Psoas muscle (tissue), 7 donors: ENCODE measurements at regions not wholly inside any gene's neighbourhood (a gene's known extent, or its start where the extent isn't known, plus 50 kb on each side); places are given as distances from the start of the nearest gene placed in this dataset.

Source experiments
- ATAC-seq, 4 donors: fragments of 200-7000 bp; cut with Tn5 transposase; one replicate each; pipeline ENCODE4 v1.9.1; 2020; ENCODE audit warnings: moderate library complexity in 3 of 4, mild to moderate bottlenecking in 2 of 4
- DNase-seq, 2 donors: peaks; one replicate each; pipeline ENCODE4 v3.0.0-alpha.2; 2020
- H3K27ac ChIP-seq: fragments of 200-600 bp; one replicate; pipeline ENCODE4 v1.8.0; 2022
- H3K27me3 ChIP-seq, 3 donors: fragments of 200-600 bp in 1 of 3; one replicate each; pipeline versions ENCODE4 v1.6.1 to v1.8.0; 2013 to 2022; ENCODE audit warnings: low read length in 2 of 3, mild to moderate bottlenecking in 2 of 3, moderate library complexity in 1 of 3; ENCODE audit not compliant: insufficient read depth in 3 of 3
- H3K36me3 ChIP-seq, 2 donors: fragments of 200-600 bp in 1 of 2; one replicate each; pipeline versions ENCODE4 v1.6.1 to v1.8.0; 2013 to 2022; ENCODE audit warnings: low read depth in 1 of 2, mild to moderate bottlenecking in 1 of 2, moderate library complexity in 1 of 2; ENCODE audit not compliant: insufficient read depth in 1 of 2
- H3K4me1 ChIP-seq: fragments of 200-600 bp; one replicate; pipeline ENCODE4 v1.8.0; 2022
- H3K4me3 ChIP-seq: fragments of 200-600 bp; one replicate; pipeline ENCODE4 v1.8.0; 2022; ENCODE audit warnings: mild to moderate bottlenecking
- H3K9me3 ChIP-seq: fragments of 200-600 bp; one replicate; pipeline ENCODE4 v1.8.0; 2022
- CTCF ChIP-seq: fragments of 200-600 bp; IDR thresholded peaks from one replicate; pipeline ENCODE4 v1.8.0; 2022; ENCODE audit warnings: antibody characterized with exemption
- whole genome bisulfite sequencing, 3 donors: extraction: QIAGEN DNeasy Blood & Tissue Kit; methylation state at CpG; one replicate each; pipeline versions ENCODE4 v1.1.6 to v1.1.7; 2013; 5-methylcytosine and 5-hydroxymethylcytosine counted together
- intact Hi-C, 2 donors: fragments of 100-400 bp; cut with DNase I; formaldehyde crosslinking; loops; one replicate each; pipeline versions ENCODE4 v1.11.0 to v1.14.2; 2022
- donor health status: healthy with polysubstance abuse.
- donor health status: DM: no; HTN: no; CAD: no; lungs with moderate emphysema.
- donor health status: Bipolar disorder and iron deficiency.
- donor health status: healthy.
- donor health status: DM: yes; HTN: yes; CAD: no.
- donor health status: DM: no; HTN: no; CAD: no.
- donor health status: DM: yes; HTN: yes; CAD: no.

DNA sequence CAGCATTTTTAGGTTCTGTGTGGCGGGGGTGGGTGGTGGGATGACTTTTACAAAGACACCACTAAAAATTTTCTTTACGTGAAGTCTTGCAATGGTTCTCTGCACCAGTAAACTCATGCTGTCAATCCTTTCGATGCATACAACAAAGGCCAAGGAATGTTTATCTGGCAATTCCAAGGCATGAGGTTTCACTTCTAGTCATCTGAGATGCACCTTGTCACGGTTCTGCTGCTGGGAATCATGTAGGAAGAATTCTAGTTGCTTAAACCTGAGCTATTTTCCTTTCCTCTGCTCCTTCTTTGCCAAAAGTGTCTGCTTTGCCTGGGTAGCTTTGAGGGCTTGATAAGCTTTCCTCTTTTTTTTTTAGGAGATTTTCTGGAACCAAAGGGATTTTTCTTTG, 1204.5 kb upstream of the SEMA6A start:
- no peaks in the 10 kb centered on the region for H3K4me1 ChIP-seq
- WGBS, 3 donors = 67 to 81% (median 71%) methylated on average over 4 of the region's 4 CpGs
- ATAC-seq = no peak

GRCh38 chr5:117776977-117777376, 1202.4 kb upstream of the SEMA6A start:
- ATAC-seq = no peak
- no peak overlapping the region for H3K27ac ChIP-seq
- intact Hi-C loops = no loop called here
- DNase-seq = no peak
- H3K36me3 ChIP-seq = no peaks in the 10 kb centered on the region
- no peaks in the 10 kb centered on the region for H3K9me3 ChIP-seq
- H3K4me1 ChIP-seq = no peaks in the 10 kb centered on the region
- H3K27me3 ChIP-seq = no peaks in the 10 kb centered on the region
- TF ChIP-seq CTCF = no peak
- WGBS, 3 donors = 90 to 93% (median 91%) methylated on average over 3 of the region's 3 CpGs
- no peak overlapping the region for H3K4me3 ChIP-seq

More for the DNA sequence above, 1204.5 kb upstream of the SEMA6A start:
- DNase-seq = no peak
- no peak overlapping the region for H3K4me3 ChIP-seq
- TF ChIP-seq CTCF = no peak
- H3K9me3 ChIP-seq = no peaks in the 10 kb centered on the region
- intact Hi-C loops = no loop called here
- no peaks in the 10 kb centered on the region for H3K36me3 ChIP-seq
- no peak overlapping the region for H3K27ac ChIP-seq
- no peaks in the 10 kb centered on the region for H3K27me3 ChIP-seq

DNA sequence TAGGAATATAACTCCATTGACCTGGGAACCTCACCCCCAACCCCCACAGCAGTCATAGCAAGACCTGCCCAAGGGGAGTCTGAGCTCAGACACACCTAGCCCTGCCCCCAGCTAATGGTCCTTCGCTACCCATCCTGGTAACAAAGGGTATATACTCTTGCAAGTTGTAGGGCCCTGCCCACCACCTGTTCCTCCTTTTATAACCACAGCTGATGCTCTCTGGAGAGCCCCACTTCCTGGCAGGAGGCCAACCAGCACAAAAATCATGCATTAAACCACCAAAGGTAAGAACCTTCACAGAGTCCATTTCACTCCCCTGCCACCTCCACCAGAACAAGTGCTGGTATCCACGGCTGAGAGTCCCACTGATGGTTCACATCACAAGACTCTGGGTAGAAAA, 1195.3 kb upstream of the SEMA6A start:
- no peak overlapping the region for H3K27ac ChIP-seq
- no peaks in the 10 kb centered on the region for H3K4me1 ChIP-seq
- H3K27me3 ChIP-seq = no peaks in the 10 kb centered on the region
- no peak for TF ChIP-seq CTCF
- no peak for ATAC-seq
- WGBS, 3 donors = 94 to 98% (median 96%) methylated on average over 2 of the region's 2 CpGs
- intact Hi-C loops = no loop called here
- H3K4me3 ChIP-seq = no peak overlapping the region
- DNase-seq = no peak
- H3K36me3 ChIP-seq = no peaks in the 10 kb centered on the region
- no peaks in the 10 kb centered on the region for H3K9me3 ChIP-seq

GRCh38 chr5:117763271-117763670, 1188.6 kb upstream of the SEMA6A start:
- ATAC-seq (no peak), DNase-seq (no peak)
- H3K9me3 ChIP-seq = no peaks in the 10 kb centered on the region
- no peaks in the 10 kb centered on the region for H3K36me3 ChIP-seq
- no peaks in the 10 kb centered on the region for H3K4me1 ChIP-seq
- no peak overlapping the region for H3K27ac ChIP-seq
- WGBS, 3 donors = 78 to 86% (median 82%) methylated on average over 3 of the region's 3 CpGs
- no peaks in the 10 kb centered on the region for H3K27me3 ChIP-seq
- intact Hi-C loops = no loop called here
- no peak overlapping the region for H3K4me3 ChIP-seq
- TF ChIP-seq CTCF = no peak

DNA sequence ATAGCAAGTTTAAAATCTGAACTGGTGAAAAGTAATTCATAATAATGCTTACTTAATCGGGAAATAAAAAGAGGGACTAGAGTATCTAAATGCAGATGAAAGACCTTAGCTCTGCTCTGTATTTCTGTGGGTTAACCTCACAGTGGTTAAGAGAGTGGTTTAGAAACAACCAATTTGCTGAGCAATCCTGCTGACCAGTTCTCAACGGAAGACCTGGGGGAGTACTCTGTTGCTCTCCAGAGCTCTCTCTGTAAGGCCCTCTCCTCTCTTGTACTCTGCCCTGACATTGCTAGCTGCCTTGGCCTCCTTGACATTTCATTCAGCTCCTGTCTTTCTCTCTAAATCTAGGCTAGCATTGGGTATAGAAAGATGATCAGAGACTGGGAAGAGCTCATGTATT, 1186.6 kb upstream of the SEMA6A start:
- Histone ChIP-seq H3K27ac (no peak overlapping the region), H3K9me3 (no peaks in the 10 kb centered on the region), H3K4me1 (no peaks in the 10 kb centered on the region), H3K4me3 (no peak overlapping the region), H3K36me3 (no peaks in the 10 kb centered on the region), H3K27me3 (no peaks in the 10 kb centered on the region)
- DNase-seq = no peak
- ATAC-seq = no peak
- WGBS, 3 donors = 77 to 85% (median 81%) methylated on average over 2 of the region's 2 CpGs
- TF ChIP-seq CTCF = no peak
- intact Hi-C loops = no loop called here
